GM18517 (cell line): ENCODE measurements at regions not wholly inside any gene's neighbourhood (a gene's known extent, or its start where the extent isn't known, plus 50 kb on each side); places are given as distances from the start of the nearest gene placed in this dataset.
A peak's percentile ranks its signal among the peaks of the same experiment; 100 is the strongest.

Experiments used
- ATAC-seq: cut with Tn5 transposase; IDR thresholded peaks from one replicate; pipeline ENCODE4 v1.9.1; 2021; ENCODE audit warnings: mild to moderate bottlenecking, moderate library complexity; ENCODE audit not compliant: unreplicated experiment

DNA sequence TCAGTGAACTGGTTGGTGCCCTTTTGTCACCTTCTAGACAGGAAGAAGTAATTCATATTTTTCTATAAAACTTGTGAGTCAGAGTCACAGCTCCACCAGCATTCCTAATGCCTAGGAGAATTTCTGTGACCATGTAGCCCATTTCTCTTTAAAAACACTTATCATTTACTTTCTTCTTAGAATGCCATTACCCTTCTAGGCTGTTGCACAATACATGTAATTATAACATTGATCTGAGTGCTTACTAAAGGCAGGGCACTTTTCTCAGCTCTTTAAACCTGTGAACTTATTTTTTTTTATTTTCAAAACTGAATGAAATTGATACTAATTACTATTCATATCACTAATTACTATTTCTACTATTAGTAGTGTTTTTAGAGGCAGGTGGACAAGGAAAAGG is 373.7 kb downstream of the TLE4 start:
- no peak for ATAC-seq

DNA sequence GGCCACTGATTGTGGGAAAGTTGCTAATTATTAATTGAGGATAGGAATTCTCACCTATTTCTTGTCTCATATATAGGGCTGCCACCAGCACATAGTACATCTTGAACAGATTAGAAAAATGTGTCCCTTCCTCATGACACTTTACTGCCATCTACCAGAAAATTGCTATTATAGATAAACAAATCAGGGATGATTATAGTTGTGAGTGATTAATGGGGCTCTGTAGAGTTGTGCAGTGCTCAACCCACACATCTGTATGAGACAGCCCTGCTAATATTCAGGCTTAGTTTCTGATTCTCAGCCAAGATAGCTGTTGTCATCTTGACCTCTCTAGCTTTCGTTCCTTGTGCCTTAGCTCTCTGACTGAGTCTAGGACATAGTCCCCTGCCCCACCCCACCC is 373.3 kb downstream of the TLE4 start:
- no peak for ATAC-seq

DNA sequence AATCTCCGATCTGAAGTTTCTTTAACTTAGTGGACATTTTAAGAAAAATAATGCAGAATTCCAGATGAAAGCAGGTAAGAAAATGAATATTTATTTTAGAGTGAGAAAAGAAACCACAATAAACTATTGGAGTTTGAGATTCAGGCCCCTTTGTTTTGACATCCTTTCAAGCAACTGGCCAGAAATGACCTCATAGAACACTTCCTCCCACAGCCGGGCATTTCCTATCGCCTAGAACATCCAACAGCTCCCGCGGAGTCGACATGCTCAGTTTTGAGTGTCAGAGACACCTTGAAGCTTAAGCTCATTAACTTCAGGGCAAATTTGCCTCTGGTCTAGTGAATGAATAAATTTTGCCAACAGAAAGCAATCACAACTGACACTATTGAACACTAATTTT is 369.2 kb downstream of the TLE4 start:
- ATAC-seq, result no peak

DNA sequence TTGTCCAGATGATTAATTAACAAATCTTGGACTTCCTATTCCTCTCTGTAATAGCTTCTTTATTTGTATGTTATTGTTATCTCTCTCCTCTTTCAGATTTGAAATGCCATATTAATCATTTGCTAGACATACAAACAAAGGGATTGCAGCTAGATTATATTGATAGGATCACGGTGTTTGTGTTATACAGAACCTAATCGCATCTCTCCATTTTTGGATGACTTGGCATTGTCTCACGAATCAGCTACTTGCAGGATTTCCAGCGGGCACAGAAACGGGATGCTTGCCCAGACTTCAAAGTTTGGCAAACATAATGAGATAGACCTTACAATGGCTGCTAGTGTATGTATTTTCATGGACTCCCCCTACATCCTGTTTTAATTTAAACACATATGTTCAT is 368.1 kb downstream of the TLE4 start:
- ATAC-seq, result no peak

DNA sequence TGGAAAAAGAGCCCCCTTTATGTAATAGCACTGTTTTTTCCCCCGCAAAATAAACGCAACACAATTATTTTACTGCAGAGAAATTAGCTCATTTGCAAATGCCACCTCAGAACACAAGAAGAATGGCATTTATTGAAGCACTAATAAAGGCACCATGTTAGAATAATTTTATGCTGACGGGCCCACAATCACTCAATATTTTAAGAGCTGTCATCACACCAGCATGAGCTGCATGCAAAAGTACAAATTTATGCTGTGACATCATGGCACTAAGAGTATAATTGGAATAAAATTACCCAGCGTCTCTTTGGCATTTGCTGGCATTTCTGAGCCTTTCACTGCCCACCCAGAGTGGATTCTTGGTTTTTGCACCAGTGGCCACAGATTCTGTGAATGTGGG is 364.6 kb downstream of the TLE4 start:
- ATAC-seq, result no peak

DNA sequence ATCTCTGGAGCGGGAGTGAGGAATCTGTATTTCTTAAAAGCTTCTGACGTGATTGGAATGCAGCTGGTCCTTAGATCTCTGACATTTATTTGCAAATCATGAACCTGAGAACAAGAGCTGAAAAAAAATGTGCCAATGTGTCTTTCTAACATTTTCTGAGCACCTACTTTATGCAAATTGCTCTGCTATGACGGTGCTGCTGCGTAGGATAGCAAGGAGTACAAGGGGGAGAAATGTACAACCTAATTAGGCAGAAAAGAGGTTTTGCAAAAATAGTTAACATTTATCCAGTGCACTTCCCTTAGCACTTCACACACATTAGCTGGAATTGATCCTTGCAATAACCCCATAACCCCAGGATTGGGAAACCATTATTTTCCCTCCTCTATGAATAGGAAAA is 357.5 kb downstream of the TLE4 start:
- no peak for ATAC-seq

DNA sequence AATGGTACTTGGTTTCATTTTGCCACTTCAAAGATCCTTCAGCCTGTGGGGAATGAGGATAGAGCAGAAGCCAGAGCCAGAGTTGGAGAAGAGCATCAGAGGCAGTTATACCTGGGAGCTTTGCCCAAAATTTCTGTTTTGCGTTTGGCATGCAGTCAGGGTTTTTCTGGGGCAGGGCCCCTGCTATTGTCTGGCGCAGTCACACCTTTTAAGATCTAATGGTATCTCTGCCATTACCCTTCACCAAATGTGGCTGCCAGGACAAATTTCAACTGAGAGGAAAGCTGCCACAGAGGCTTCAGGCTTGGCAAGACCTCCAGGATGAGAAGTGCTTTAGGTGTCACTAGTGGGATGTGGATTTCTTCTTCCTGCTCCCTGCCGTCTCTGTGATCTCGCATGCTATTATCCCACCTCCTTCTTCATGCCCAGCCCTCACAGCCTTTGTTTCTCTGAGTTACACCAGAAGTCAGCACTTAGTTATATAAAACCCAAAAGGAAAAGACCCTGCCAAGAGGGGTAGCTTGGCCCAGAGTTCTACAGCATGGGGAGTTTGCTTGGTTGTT is 357.0 kb downstream of the TLE4 start:
- no peak for ATAC-seq

DNA sequence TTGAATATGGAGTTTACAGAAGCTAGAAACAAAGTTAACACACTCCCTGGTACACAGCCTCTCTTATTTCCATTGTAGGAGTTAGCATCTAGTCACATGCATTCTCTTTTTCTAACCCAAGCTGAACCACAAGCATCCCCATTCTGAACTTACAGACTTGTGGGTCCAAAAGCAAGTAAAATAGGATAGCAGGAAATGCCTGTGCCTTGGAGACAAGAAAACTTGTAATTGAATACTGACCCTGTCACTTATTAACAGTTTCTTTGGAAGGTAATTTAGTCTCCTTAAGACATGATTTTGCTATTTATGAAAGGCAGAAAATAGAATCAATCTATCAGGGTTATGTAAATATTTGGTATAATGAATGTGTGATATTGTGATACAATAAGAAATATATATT is 353.6 kb downstream of the TLE4 start:
- ATAC-seq, result no peak

DNA sequence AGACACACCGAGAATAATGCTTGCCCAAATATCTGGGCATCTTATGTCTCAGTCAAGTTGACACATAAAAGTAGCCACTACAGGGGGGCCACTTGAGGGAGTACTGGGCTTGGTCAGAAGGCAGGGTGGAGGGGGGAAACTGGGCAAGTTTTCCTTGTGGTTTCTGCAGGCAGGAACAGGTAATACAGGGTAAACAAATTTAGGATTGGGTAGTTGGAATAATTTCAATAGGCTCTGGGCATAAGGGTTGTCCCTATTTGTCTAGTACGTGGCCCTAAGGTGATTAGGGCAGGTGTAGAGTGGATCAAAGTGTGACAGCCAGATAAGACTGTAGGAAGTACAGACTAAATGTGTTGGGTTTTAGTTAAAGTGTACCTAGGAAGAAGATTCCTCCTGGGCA is 353.1 kb downstream of the TLE4 start:
- no peak for ATAC-seq

DNA sequence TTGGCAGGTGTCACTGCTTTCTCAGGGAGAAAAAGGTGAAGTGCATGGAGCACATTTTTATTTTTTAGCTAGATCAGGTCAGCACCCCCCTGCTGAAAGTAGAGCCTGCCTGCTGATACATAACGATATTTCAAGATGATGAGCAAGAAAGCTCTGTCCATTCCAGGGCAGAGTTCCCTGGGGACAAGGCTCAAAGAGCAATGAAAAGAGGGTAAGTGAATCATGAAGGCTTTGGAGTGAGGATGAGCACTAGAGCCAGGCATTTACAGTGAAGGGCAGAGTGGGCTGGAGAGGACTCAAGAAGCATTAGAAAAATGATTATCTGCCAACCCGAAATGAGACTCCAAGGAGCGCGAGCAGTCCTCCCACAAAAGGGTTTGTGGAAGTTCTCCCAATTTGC is 345.7 kb downstream of the TLE4 start:
- no peak for ATAC-seq

DNA sequence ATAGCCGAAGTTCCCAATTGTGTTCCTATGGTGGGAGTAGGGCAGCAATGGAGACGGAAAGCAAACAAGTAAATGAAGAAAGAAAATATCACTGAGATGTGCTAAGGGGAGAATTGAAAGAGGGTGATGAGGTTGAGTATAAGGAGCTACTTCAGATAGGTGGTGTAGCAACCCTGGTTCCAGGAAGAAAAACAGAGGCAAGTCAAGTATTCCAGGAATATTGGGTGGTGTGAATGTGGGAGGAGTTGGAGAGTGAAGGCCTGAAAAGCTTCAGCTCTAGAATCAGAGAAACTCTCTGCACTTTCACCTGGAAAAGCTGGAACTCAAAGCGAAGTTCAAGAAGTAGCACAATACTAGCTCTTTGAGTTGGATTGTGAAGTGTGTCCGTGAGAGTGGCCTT is 342.1 kb downstream of the TLE4 start:
- ATAC-seq, result no peak

DNA sequence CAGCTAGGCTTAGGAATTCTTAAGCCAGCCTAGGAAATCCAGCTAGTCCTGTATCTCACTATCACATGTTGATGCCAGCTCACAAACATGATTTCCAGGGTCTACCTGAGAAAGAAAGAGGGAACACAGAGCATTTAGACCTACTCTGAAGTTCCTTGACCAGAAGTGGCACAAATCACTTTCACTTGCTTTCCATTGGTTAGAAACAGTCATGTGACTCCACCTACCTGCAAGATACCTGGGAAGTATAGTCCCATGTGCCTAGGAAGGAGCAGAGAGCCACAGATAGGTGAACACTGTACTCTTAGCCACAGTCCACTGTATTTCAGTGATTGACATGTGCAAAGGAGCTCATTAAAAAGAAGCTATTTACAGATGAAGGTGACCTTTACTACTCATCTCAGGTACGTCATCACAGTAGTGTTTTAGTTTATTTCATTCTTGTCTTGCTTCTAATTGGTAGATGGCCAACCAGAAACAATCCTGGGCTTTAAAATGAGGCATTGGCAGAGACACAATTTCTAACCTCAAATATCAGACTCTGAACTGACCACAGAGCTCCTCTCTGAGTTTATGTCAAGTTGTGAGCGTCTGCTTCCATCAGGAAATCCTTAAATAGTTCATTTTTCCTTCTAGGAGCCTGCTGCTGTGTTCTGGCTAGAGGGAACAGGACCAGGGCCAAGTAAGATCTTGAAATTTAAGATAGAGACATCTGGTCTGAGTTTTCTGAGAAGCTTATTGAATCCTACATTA is 340.7 kb downstream of the TLE4 start:
- ATAC-seq, result no peak

DNA sequence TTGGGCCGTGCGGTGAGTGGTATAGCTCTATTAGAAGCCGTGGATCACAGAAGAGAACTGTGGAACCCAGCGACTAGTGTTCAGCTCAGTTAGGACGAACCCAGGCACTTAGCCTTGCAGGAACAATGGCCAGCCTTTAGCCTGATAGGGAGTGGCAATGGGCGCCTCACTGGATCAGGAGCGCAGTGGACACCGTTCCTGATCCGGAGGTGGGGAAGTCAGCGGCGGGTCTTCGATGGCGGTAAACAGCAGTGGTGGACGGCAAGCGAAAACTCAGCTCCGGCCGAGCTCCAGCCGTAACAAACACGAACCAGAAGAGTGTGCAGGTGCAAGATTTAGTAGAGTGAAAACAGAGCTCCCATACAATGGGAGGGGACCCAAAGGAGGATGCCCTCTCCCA is 340.0 kb downstream of the TLE4 start:
- no peak for ATAC-seq

DNA sequence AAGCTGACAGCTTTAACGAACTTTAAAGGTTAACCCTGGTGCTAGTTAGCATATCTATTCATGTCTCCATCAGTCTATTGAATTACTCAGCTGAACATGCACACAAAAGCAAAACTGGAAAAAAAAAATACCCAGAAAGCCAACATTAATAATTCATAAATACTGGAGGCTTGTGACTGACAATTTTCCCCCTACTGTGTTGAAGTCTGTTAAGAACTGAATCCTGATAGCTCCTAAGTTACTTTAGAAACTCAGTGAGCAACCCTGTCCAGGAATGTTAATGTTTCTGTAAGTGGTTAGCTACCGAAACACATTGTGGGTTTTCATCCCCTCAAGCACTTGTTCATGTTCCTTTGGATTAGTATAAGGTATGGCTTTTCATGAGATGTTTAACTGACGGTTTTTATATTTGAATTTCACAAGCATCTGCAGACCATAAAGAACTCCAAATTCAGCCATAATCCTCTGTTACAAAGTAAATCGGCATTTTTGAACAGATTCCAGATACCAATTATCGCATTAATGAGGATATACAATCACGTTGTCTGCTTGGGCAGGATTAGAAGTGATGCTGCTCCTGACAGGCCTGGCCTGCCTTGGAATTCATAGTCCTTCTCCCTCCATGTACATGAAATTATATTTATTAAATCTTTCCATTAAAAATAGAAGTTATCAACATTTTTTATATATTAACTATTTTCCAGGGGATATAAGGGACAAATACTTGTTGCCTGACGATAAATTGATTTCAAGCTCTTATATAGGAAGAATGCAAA is 331.2 kb downstream of the TLE4 start:
- ATAC-seq, result no peak

DNA sequence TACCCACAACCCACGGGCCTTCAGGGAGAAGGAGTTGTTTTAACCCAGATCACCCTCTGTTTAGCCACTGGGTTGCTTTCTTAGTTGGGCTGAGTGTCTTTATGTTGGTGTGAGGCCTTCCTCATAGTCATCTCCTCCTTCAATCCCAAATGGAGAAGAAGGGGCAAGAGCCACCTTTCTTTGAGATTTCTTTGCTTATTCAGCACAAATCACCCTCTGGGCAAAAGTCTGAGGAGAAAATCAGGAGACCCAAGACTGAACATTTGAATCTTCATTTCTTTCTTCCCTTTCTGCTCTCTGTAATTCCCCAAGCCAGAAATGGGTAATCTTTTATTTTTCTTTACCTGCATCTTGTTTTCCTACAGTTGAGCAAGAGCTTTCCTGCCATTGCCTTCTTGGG is 329.0 kb downstream of the TLE4 start:
- ATAC-seq, result no peak

DNA sequence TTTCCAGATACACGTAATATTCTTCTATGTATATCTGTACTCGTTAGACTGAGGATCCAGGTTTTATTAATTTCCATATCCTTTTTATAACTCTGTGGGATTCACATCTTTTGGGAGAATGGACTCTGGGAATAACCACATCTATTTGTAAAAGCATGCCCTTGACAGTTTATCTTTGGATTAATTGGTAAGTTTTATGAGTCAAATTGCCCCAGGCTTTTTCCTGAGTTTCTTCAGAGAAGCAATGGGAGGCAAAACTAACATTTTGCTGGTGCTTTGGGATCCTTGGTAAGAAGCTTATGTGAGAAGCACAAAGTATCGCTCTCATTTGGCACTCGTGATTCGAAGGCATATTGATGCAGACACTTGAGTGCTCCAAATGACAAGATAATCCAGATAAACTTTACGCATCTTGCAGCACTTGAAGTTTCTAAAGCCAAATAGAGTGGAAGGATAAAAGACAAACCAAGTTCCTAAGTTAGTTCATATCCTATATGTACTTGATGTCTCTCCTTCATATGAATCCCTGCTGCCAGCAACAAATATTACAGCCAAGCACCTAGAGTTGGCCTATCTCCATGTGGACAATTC is 324.7 kb downstream of the TLE4 start:
- no peak for ATAC-seq

DNA sequence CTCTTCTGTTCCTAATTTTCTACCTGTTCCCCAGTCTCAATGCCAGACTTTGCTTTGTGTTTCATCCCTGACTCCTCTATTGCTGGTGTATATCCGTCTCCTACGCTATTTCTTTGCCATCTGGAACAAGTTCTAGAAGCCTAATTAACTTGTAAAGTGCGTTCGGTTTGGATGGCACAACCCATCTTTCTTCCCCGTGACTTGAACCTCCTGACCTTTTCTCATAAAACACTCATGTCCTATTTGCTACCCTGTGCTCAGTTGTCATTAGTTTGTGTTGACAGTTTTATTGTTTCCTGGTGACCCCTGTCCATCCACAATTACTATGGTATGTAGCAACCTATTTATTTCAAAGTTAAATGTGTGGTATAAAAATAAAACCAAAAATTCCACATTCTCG is 323.5 kb downstream of the TLE4 start:
- no peak for ATAC-seq

DNA sequence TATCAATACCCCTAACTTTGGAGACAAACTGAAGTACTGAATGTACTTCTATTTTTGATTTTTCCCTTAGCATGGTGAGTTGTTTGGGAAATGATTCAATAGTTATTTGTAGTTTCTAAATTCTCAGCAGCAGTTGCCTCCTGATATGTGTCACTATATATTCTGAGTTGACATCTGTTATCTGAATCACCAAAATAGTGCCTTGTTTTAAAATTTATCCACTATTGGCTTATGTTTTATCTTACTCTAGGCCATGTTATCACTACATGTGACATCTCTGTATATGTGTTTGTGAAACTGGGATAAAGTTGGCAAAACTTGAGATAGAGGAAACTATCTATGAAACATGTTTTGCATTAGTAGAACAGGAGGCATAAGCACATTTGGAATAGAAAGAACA is 317.6 kb downstream of the TLE4 start:
- no peak for ATAC-seq

DNA sequence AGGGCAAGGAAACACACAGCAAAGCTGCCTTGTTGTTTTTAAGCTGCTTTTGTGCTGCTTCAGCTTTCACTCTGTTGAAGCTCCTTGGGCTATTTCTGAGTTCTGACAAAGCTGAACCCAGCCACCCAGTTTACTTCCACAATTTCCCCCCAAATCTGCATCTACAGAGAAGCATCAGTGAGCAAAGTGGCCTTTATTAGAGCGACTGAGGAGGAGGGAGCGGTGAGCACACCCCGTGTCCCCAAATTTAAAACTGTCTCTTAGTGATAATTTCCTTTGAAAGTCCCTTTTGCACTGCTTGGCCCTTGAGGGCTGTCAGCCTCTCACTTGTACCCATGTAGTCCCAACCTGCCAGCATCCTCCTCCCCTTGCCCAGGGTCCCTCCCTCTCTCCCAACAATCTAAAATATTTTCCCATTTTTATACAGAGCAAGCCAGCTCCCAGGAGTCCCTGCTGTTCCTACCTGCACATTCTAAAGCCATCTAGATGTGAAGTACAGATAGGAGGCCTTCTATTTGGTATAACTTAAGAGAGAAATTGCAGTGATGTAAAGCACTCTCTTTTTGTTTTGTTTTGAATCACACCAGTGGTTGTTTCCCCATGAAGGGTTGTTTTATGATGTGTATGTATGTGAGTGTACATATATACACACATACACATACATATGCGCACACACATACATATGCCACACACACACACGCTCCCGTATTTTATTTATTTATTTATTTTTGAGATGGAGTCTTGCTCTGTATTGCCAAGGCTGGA is 313.5 kb downstream of the TLE4 start:
- no peak for ATAC-seq

DNA sequence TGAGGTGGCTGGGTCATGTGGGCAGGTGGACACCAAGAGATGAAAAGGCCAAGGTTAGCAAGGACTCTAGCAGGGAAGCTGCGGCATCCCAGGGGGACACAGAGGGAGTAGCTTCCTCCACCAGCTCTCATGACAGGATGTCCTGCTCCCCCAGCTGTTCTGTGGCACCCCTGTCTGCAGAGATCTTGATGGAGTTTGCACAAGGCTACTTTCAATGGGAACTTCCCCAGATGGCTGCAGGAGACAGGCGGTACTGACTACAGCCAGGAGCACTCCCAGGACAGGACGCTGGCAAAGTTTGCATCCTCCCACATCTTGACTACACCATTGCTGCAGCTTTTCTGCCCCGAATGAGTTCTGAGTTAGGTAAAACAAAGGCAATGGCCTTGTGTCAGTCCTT is 312.8 kb downstream of the TLE4 start:
- no peak for ATAC-seq

DNA sequence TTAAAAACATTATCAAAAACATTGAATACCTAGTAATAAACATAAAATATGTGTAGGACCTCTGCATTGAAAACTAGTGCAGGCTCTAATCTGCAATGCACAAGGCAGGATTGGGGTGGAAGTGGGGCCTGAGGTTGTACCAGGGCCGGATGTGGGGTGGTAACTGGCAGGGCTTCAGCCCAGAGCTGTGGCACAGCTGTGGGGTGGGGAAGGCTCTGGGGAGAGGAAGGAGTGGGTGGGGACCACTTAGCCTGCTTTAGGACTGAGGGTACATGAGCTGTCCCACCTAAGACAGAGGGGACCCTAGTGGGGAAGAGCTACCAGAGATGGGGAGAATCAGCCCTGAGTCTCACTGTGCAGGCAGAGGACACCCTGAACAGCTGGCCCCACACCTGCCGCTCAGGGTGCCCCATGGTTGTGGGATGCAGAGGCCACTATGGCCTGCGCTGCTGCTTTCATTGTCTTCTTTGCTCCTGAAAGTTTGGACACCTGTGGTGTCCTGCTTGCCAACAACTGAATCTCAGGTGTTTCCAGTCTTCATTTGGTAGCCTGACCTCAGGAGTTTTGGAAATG is 311.4 kb downstream of the TLE4 start:
- peak; percentile 64 for ATAC-seq
